Chondrocyte (in vitro differentiated cells): ENCODE measurements at regions not wholly inside any gene's neighbourhood (a gene's known extent, or its start where the extent isn't known, plus 50 kb on each side); places are given as distances from the start of the nearest gene placed in this dataset.
A peak's percentile ranks its signal among the peaks of the same experiment; 100 is the strongest.

Experiments used
- DNase-seq: peaks from one replicate; pipeline ENCODE4 v3.0.0; 2021; ENCODE audit warnings: mixed read lengths, low spot score
- H3K27ac Mint-ChIP-seq: one replicate; pipeline ENCODE4 v1.8.0; 2021; ENCODE audit warnings: mild to moderate bottlenecking, moderate library complexity, mixed read lengths; ENCODE audit not compliant: unreplicated experiment
- H3K27me3 Mint-ChIP-seq: 2 replicates; pipeline ENCODE4 v1.8.0; 2021; ENCODE audit warnings: low read depth, mixed read lengths
- H3K36me3 Mint-ChIP-seq: 2 replicates; pipeline ENCODE4 v1.8.0; 2021; ENCODE audit warnings: low read depth, mixed read lengths
- H3K4me1 Mint-ChIP-seq: 2 replicates; pipeline ENCODE4 v1.8.0; 2021; ENCODE audit warnings: low read depth, mild to moderate bottlenecking, mixed read lengths
- H3K4me3 Mint-ChIP-seq: one replicate; pipeline ENCODE4 v1.8.0; 2021; ENCODE audit warnings: mild to moderate bottlenecking, moderate library complexity, mixed read lengths; ENCODE audit not compliant: unreplicated experiment
- H3K9me3 Mint-ChIP-seq: 2 replicates; pipeline ENCODE4 v1.8.0; 2021; ENCODE audit warnings: low read depth, mixed read lengths
- CTCF ChIP-seq: fragments of 200-600 bp; sonication (generic); IDR thresholded peaks from 2 replicates; pipeline ENCODE4 v1.5.0; 2021; ENCODE audit warnings: antibody characterized with exemption, mild to moderate bottlenecking, moderate library complexity

- H3K4me1 Mint-ChIP-seq, result peaks cover 10% of the 10 kb centered on the region
- no peak overlapping the region for H3K27ac Mint-ChIP-seq
- H3K27me3 Mint-ChIP-seq, result peaks cover 5% of the 10 kb centered on the region
- no peak for TF ChIP-seq CTCF
- H3K4me3 Mint-ChIP-seq, result no peak overlapping the region
- H3K9me3 Mint-ChIP-seq, result peaks cover 5% of the 10 kb centered on the region
- H3K36me3 Mint-ChIP-seq, result no peaks in the 10 kb centered on the region
- DNase-seq, result no peak
Observed at GRCh38 chr18:40897884-40898283, 1057.2 kb upstream of the PIK3C3 start.

GRCh38 chr18:40883271-40883670, 1071.8 kb upstream of the PIK3C3 start:
- TF ChIP-seq CTCF, result no peak
- no peaks in the 10 kb centered on the region for H3K9me3 Mint-ChIP-seq
- peaks cover 2% of the 10 kb centered on the region for H3K4me1 Mint-ChIP-seq
- no peak overlapping the region for H3K27ac Mint-ChIP-seq
- no peaks in the 10 kb centered on the region for H3K36me3 Mint-ChIP-seq
- no peak overlapping the region for H3K4me3 Mint-ChIP-seq
- H3K27me3 Mint-ChIP-seq, result peaks cover 2% of the 10 kb centered on the region
- DNase-seq, result no peak

- peak; percentile 48 for DNase-seq
- no peaks in the 10 kb centered on the region for H3K36me3 Mint-ChIP-seq
- peaks cover 2% of the 10 kb centered on the region for H3K27me3 Mint-ChIP-seq
Observed at GRCh38 chr18:40882468-40882867, 1072.6 kb upstream of the PIK3C3 start.

GRCh38 chr18:40878371-40878770, 1076.7 kb upstream of the PIK3C3 start:
- Mint-ChIP-seq H3K36me3 (no peaks in the 10 kb centered on the region), H3K27me3 (no peaks in the 10 kb centered on the region), H3K9me3 (no peaks in the 10 kb centered on the region), H3K27ac (no peak overlapping the region), H3K4me1 (peaks cover 49% of the 10 kb centered on the region), H3K4me3 (no peak overlapping the region)
- DNase-seq, result no peak
- no peak for TF ChIP-seq CTCF

More at GRCh38 chr18:40882468-40882867, 1072.6 kb upstream of the PIK3C3 start:
- Mint-ChIP-seq H3K9me3 (no peaks in the 10 kb centered on the region), H3K4me1 (peaks cover 10% of the 10 kb centered on the region), H3K27ac (no peak overlapping the region), H3K4me3 (no peak overlapping the region)
- TF ChIP-seq CTCF, result no peak

GRCh38 chr18:40877096-40877495, 1077.9 kb upstream of the PIK3C3 start:
- H3K9me3 Mint-ChIP-seq, result no peaks in the 10 kb centered on the region
- no peak for TF ChIP-seq CTCF
- DNase-seq, result no peak

More at GRCh38 chr18:40877096-40877495, 1077.9 kb upstream of the PIK3C3 start:
- H3K27ac Mint-ChIP-seq, result peak overlapping the region; percentile 82
- no peaks in the 10 kb centered on the region for H3K36me3 Mint-ChIP-seq
- no peak overlapping the region for H3K4me3 Mint-ChIP-seq
- peaks cover 49% of the 10 kb centered on the region for H3K4me1 Mint-ChIP-seq
- no peaks in the 10 kb centered on the region for H3K27me3 Mint-ChIP-seq
